ENCODE measurements at regions not wholly inside any gene's neighbourhood (a gene's known extent, or its start where the extent isn't known, plus 50 kb on each side); places are given as distances from the start of the nearest gene placed in this dataset.
A peak's percentile ranks its signal among the peaks of the same experiment; 100 is the strongest.
"Not testable (repeated sequence)": the region's sequence is repeated elsewhere in the genome, so short reads cannot be mapped to it uniquely, and the experiment has no call there.

DNA sequence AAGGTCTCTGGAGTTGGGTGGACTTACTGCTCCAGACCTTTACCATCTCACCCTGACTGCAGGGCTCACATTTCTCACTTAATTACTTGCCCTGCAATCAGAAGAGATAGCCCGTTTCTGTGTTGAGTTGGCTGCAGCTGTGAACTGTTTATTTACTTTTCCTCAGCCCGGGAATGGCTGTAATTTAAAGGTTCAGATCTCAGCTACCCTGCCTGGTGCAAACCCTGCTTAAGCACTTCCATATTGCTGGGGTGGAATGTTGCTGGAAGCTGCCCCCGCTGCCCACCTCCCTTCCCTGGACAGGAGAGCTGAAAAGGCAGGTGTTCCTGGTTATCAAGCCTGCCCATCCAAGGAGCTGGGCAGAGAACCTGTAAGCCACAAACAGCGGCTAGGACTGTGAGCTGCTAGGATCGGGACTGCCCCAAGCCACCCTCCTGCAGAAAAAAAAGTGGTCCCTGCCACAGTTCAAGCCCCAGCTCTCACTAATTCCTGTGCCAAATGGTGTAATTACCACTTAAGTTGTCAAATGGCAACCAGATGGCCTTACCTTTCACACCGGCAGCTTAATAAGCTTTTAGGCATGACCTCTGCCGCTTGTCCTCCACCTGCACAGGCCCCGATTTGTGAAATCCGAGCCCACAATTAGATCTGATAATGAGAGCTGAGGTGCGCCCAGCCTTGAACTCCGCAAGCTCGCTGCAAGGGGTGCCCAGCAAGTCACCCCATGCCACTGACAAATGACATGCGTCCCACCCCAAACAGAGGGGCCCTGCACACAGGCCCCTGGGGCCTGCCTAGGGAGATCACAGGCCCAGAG, 269.8 kb downstream of the C16orf95 start:
- TF ChIP-seq Cebpa-rat (IDR thresholded peaks at IDR 0.05): no peak
- H3K9me3 ChIP-seq: no peaks in the 10 kb centered on the region
- H3K36me3 ChIP-seq: no peaks in the 10 kb centered on the region
- no peak overlapping the region for H3K4me2 ChIP-seq
- peaks cover 43% of the 10 kb centered on the region for H3K4me1 ChIP-seq
- no peak overlapping the region for H3K27ac ChIP-seq
- H4K20me1 ChIP-seq: no peaks in the 10 kb centered on the region
- H3K4me3 ChIP-seq: no peak overlapping the region
- H3K27me3 ChIP-seq: no peaks in the 10 kb centered on the region
- no peak overlapping the region for H3K9ac ChIP-seq

DNA sequence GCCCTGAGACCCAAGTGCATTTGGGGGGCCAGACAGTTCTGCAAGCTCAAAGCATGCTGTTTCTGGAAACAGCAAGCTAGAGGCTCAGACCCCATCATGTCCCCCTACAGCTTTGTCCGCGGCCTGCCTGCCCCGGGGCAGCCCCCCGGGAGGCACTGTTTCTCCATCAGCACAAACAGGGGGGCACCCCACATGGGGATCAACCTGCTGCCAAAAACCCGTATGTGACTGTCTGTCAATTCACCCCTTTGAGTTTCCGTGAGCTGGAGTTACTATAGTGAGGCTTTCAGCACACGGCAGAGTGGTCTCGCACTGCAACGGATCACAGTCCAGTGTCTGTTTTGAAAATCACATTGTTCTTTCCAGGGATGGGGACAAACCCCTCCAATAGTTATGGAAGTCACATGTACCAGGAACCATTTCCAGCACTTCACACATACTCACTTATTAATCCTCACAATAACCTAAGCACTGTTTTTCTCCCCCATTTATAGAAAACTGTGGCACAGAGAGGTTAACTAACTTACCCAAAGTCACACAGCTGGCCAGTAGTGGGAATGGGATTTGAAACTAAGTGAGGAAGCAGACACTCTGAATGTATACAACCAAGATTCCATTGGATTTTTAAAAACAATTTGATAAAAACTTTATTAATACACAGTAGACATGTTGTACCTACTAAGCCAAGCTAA, 269.0 kb downstream of the C16orf95 start:
- no peak overlapping the region for H3K4me2 ChIP-seq
- H3K9ac ChIP-seq: no peak overlapping the region
- H3K36me3 ChIP-seq: no peaks in the 10 kb centered on the region
- peaks cover 43% of the 10 kb centered on the region for H3K4me1 ChIP-seq
- no peaks in the 10 kb centered on the region for H4K20me1 ChIP-seq
- H3K27ac ChIP-seq: no peak overlapping the region
- no peaks in the 10 kb centered on the region for H3K27me3 ChIP-seq
- no peak overlapping the region for H3K4me3 ChIP-seq
- H3K9me3 ChIP-seq: no peaks in the 10 kb centered on the region
- no peak for TF ChIP-seq Cebpa-rat (IDR thresholded peaks at IDR 0.05)

DNA sequence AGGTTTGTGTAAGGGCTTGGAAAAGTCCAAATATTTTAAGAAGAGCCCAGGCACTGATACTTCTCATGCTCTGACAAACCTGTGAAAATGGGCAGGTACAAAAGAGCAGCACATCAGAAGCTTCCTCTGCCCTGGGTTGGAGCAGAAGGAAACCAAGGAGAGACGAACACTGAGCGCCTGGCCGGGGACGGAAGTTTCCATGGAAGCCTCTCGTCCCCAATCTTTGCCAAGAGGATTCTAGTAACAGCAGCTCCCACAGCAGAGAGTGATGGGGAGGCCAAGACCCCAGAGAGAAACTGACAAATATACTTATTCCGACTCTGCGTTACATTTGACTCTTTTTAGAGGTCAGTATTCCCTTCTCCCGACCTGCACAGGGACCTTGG, 268.5 kb downstream of the C16orf95 start:
- peaks cover 38% of the 10 kb centered on the region for H3K4me1 ChIP-seq
- TF ChIP-seq Cebpa-rat (IDR thresholded peaks at IDR 0.05): no peak
- H3K9ac ChIP-seq: no peak overlapping the region
- H4K20me1 ChIP-seq: no peaks in the 10 kb centered on the region
- H3K4me2 ChIP-seq: no peak overlapping the region
- no peaks in the 10 kb centered on the region for H3K27me3 ChIP-seq
- no peaks in the 10 kb centered on the region for H3K9me3 ChIP-seq
- H3K27ac ChIP-seq: no peak overlapping the region
- H3K4me3 ChIP-seq: no peak overlapping the region
- H3K36me3 ChIP-seq: no peaks in the 10 kb centered on the region

DNA sequence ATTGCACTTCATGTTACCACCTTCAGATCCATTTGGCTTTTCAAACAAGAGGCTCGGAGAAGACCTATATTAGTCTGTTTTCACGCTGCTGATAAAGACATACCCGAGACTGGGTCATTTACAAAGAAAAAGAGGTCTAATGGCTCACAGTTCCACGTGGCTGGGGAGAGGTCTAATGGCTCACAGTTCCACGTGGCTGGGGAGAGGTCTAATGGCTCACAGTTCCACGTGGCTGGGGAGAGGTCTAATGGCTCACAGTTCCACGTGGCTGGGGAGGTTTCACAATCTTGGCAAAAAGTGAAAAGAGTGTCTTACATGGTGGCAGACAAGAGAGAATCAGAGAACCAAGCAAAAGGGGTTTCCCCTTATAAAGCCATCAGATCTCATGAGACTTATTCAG, 268.0 kb downstream of the C16orf95 start:
- H3K27me3 ChIP-seq, H3K9ac ChIP-seq, H3K9me3 ChIP-seq, H3K27ac ChIP-seq, H3K36me3 ChIP-seq, H3K4me3 ChIP-seq, H3K4me2 ChIP-seq, H4K20me1 ChIP-seq: not testable (repeated sequence)
- peaks cover 34% of the 10 kb centered on the region for H3K4me1 ChIP-seq

DNA sequence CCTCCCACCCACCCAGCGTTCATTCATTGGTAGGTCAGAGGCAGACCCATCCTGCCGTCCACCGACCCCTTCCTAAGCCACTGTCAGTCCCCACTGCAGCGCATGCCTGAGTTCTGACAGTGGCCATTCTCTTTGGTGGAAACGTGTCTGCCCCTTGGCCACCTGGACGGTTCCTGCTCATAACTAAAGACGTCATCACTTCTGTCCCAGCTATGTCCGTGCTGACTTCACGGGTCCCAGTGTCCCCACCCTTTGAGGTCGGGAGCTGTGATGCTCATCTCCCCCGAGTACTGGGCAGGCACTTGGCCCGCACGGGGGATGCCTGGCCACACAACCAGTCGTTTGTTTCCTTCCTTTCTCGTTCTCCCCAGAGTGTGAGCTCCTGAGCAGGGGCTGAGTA, 267.1 kb downstream of the C16orf95 start:
- H4K20me1 ChIP-seq: no peaks in the 10 kb centered on the region
- peak overlapping the region; percentile 42 for H3K4me2 ChIP-seq
- no peak overlapping the region for H3K27ac ChIP-seq
- H3K36me3 ChIP-seq: no peaks in the 10 kb centered on the region
- TF ChIP-seq Cebpa-rat (IDR thresholded peaks at IDR 0.05): no peak
- H3K4me3 ChIP-seq: no peak overlapping the region
- H3K9ac ChIP-seq: no peak overlapping the region
- H3K9me3 ChIP-seq: peaks cover 4% of the 10 kb centered on the region; the same call in 1 of the 2 replicates
- peaks cover 27% of the 10 kb centered on the region for H3K4me1 ChIP-seq
- no peaks in the 10 kb centered on the region for H3K27me3 ChIP-seq

DNA sequence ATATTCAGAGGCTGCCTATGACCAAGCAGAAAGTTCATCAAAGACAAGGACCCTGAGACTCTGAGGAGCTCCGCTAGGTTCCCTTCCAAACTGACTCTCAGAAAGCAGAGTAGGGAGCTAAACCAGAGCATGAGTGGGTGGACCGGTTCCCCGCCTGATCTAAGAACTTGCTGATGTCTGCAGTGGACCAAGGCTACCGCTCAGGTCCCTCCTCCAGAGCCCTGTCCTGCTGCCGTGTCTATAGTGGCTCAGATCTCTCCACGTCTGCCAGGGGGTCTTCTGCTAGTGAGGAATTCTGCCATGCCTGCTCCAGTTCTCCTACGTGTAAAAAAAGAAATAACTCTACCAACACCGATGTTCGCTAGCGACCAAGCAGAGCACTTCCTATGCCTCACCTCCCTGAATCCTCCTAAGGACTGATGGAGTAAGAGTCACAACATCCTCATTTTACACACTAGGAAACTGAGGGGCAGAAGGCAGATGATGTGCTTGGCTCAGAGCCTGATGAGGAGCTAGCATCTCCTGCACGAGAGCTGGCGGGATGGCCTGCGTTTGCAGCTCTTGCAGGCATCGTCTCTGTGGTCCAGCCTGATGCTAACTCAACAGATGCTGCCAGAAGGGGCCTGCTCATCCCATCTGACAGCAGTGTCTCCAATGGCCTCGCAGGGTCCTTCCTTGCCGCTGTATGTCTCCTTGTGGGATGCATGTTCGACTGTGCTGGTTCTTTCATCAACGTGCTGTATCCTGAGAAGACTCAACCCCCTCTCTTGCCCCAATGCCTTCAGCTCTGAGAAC, 265.5 kb downstream of the C16orf95 start:
- Histone ChIP-seq H3K9ac (no peak overlapping the region), H3K4me3 (no peak overlapping the region), H3K9me3 (peaks cover 4% of the 10 kb centered on the region; the same call in 1 of the 2 replicates), H3K27ac (no peak overlapping the region), H3K4me1 (peaks cover 17% of the 10 kb centered on the region), H3K36me3 (no peaks in the 10 kb centered on the region), H3K27me3 (no peaks in the 10 kb centered on the region), H4K20me1 (no peaks in the 10 kb centered on the region), H3K4me2 (no peak overlapping the region)
- no peak for TF ChIP-seq Cebpa-rat (IDR thresholded peaks at IDR 0.05)

DNA sequence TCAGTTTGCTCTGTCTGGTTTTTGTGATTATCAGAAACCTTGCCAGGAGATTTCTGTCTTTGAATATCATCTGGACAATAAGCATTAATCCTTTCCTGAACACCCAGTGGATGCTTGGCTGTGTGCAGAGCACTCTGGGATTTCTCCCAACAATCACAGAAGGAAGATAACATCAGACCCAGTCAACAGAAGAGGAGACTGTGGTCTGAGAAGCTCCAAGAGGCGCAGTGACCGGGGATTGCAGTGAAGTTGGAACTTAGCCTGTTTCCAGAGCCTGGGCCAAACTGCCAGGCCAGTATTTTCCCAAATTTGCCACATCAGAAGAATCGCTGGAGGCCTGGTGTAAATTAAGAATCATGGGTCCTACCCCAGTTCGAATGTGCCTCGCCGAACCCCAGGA, 264.7 kb downstream of the C16orf95 start:
- H3K4me2 ChIP-seq: no peak overlapping the region
- H3K27me3 ChIP-seq: no peaks in the 10 kb centered on the region
- H3K9ac ChIP-seq: no peak overlapping the region
- H3K9me3 ChIP-seq: peaks cover 4% of the 10 kb centered on the region; the same call in 1 of the 2 replicates
- no peak overlapping the region for H3K27ac ChIP-seq
- no peak overlapping the region for H3K4me3 ChIP-seq
- no peak for TF ChIP-seq Cebpa-rat (IDR thresholded peaks at IDR 0.05)
- H3K4me1 ChIP-seq: peaks cover 17% of the 10 kb centered on the region
- H3K36me3 ChIP-seq: no peaks in the 10 kb centered on the region
- no peaks in the 10 kb centered on the region for H4K20me1 ChIP-seq

DNA sequence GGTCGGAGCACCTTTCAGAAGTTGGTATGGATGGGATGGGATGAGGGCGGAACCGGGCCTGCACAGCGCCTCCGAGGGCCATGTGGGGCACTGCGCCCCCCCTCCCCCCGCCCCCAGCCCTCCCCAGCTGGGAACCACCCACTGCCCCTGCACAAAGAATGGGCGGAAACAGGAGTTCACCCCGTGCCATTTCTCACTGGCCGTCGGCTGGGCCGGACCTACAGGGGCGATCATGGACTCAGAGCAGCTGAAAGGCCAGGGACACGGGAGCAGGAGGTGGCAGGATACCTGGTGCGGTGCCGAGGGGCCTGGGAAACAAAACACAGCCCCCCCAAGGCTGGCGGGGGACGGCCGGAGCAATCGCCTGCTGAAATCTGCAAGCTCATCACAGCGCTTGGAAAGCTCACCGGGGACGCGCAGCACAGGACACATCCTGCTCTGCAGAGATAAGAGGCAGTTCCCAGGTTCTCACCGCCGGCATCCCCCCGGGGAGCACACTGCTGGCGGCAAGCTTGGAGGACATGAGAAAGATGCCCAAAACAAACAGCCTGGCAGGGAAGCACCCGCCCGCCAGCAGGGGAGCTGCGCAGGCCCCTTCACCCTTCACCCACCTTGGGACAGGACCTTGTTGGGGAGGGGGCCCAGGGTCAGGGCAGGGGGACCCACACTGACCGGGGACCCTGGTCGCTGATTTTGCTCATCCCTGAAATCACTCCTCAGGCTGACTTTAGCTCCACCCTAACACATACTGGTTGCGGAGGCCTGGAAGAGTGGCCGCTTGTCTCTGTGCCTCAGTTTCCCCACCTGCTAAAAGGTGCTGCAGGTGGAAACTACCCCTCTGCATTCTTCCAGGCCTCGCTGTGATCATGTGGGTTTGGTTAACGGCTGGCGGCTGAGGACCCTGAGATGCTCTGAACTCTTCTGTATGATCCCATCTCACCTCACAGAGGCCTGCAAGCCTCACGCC, 263.9 kb downstream of the C16orf95 start:
- no peaks in the 10 kb centered on the region for H4K20me1 ChIP-seq
- H3K9ac ChIP-seq: no peak overlapping the region
- H3K4me2 ChIP-seq: no peak overlapping the region
- peaks cover 4% of the 10 kb centered on the region; the same call in 1 of the 2 replicates for H3K9me3 ChIP-seq
- H3K36me3 ChIP-seq: no peaks in the 10 kb centered on the region
- H3K4me1 ChIP-seq: peaks cover 17% of the 10 kb centered on the region
- no peak overlapping the region for H3K27ac ChIP-seq
- no peak for TF ChIP-seq Cebpa-rat (IDR thresholded peaks at IDR 0.05)
- H3K4me3 ChIP-seq: no peak overlapping the region
- no peaks in the 10 kb centered on the region for H3K27me3 ChIP-seq

DNA sequence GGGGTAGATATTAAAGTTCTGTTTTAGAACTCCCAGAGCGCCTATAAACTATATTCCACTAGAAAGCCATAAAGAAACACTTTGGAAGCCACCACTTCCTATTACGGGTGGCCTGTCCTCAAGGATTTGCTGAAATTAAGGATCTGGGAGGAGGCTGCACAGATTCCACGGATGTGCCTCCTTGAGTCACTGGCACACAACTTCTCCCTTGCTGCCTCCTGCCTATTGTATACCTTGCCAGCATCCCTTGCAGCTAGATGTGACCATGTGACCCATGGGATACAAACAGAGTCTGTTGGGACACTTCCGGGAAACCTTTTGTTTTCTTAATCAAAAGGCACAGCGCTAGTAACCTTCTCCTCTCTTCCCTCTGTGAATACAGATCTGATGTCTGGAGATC, 263.0 kb downstream of the C16orf95 start:
- no peak for TF ChIP-seq Cebpa-rat (IDR thresholded peaks at IDR 0.05)
- Histone ChIP-seq H3K27me3 (no peaks in the 10 kb centered on the region), H4K20me1 (no peaks in the 10 kb centered on the region), H3K4me2 (no peak overlapping the region), H3K27ac (no peak overlapping the region), H3K4me1 (peaks cover 14% of the 10 kb centered on the region), H3K36me3 (no peaks in the 10 kb centered on the region), H3K4me3 (no peak overlapping the region), H3K9ac (no peak overlapping the region), H3K9me3 (peaks cover 4% of the 10 kb centered on the region; the same call in 1 of the 2 replicates)

All from BLaER1 (cell line).